ENCODE measurements at regions not wholly inside any gene's neighbourhood (a gene's known extent, or its start where the extent isn't known, plus 50 kb on each side); places are given as distances from the start of the nearest gene placed in this dataset.
A peak's percentile ranks its signal among the peaks of the same experiment; 100 is the strongest.

- peak; percentile 95 for DNase-seq
- no peaks in the 10 kb centered on the region for H3K27me3 ChIP-seq (ENCODE audit: control insufficient read depth, insufficient read depth, low read length)
- no CpG with 5 or more reads among the region's 6 CpGs for WGBS (ENCODE audit: insufficient coverage)
- H3K27ac ChIP-seq (ENCODE audit: low read length) = peak overlapping the region; percentile 87
- H3K9me3 ChIP-seq (replicated peaks; ENCODE audit: control insufficient read depth, low read depth, low read length) = no peaks in the 10 kb centered on the region
- H3K36me3 ChIP-seq (ENCODE audit: control insufficient read depth, insufficient read depth, low read length) = no peaks in the 10 kb centered on the region
- no peak overlapping the region for H3K4me3 ChIP-seq (ENCODE audit: low read length)
- H3K4me1 ChIP-seq (ENCODE audit: control insufficient read depth, insufficient read depth, low read length) = peaks cover 7% of the 10 kb centered on the region
Measured at GRCh38 chr12:25424211-25424731, 128.8 kb downstream of the LMNTD1 start.

GRCh38 chr12:25423355-25424050, 129.6 kb downstream of the LMNTD1 start:
- peak overlapping the region; percentile 87 for H3K27ac ChIP-seq (ENCODE audit: low read length)
- WGBS (ENCODE audit: insufficient coverage) = 31% methylated on average over 3 of the region's 11 CpGs

GRCh38 chr12:25422241-25422640, 130.8 kb downstream of the LMNTD1 start:
- Histone ChIP-seq H3K9me3 (replicated peaks; ENCODE audit: control insufficient read depth, low read depth, low read length) (no peaks in the 10 kb centered on the region), H3K36me3 (ENCODE audit: control insufficient read depth, insufficient read depth, low read length) (no peaks in the 10 kb centered on the region), H3K4me3 (ENCODE audit: low read length) (no peak overlapping the region), H3K4me1 (ENCODE audit: control insufficient read depth, insufficient read depth, low read length) (peaks cover 7% of the 10 kb centered on the region), H3K27me3 (ENCODE audit: control insufficient read depth, insufficient read depth, low read length) (no peaks in the 10 kb centered on the region), H3K27ac (ENCODE audit: low read length) (no peak overlapping the region)
- no peak for DNase-seq
- WGBS (ENCODE audit: insufficient coverage) = no CpG with 5 or more reads among the region's 1 CpG

More at GRCh38 chr12:25423355-25424050, 129.6 kb downstream of the LMNTD1 start:
- H3K9me3 ChIP-seq (replicated peaks; ENCODE audit: control insufficient read depth, low read depth, low read length) = no peaks in the 10 kb centered on the region
- H3K36me3 ChIP-seq (ENCODE audit: control insufficient read depth, insufficient read depth, low read length) = no peaks in the 10 kb centered on the region
- H3K27me3 ChIP-seq (ENCODE audit: control insufficient read depth, insufficient read depth, low read length) = no peaks in the 10 kb centered on the region
- peak; percentile 74 for DNase-seq
- H3K4me3 ChIP-seq (ENCODE audit: low read length) = no peak overlapping the region
- H3K4me1 ChIP-seq (ENCODE audit: control insufficient read depth, insufficient read depth, low read length) = peaks cover 7% of the 10 kb centered on the region

GRCh38 chr12:25421651-25422167, 131.4 kb downstream of the LMNTD1 start:
- no CpG with 5 or more reads among the region's 2 CpGs for WGBS (ENCODE audit: insufficient coverage)
- Histone ChIP-seq H3K27me3 (ENCODE audit: control insufficient read depth, insufficient read depth, low read length) (no peaks in the 10 kb centered on the region), H3K4me3 (ENCODE audit: low read length) (no peak overlapping the region), H3K4me1 (ENCODE audit: control insufficient read depth, insufficient read depth, low read length) (peaks cover 7% of the 10 kb centered on the region), H3K27ac (ENCODE audit: low read length) (no peak overlapping the region), H3K36me3 (ENCODE audit: control insufficient read depth, insufficient read depth, low read length) (no peaks in the 10 kb centered on the region), H3K9me3 (replicated peaks; ENCODE audit: control insufficient read depth, low read depth, low read length) (no peaks in the 10 kb centered on the region)
- DNase-seq = no peak

- whole genome bisulfite sequencing (ENCODE audit: insufficient coverage) = no CpG with 5 or more reads among the region's 4 CpGs
- DNase-seq = no peak
Measured at GRCh38 chr12:25420116-25420515, 133.0 kb downstream of the LMNTD1 start.

GRCh38 chr12:25419595-25419994, 133.5 kb downstream of the LMNTD1 start:
- DNase-seq = no peak
- no peak overlapping the region for H3K4me3 ChIP-seq (ENCODE audit: low read length)
- H3K36me3 ChIP-seq (ENCODE audit: control insufficient read depth, insufficient read depth, low read length) = no peaks in the 10 kb centered on the region
- no peaks in the 10 kb centered on the region for H3K9me3 ChIP-seq (replicated peaks; ENCODE audit: control insufficient read depth, low read depth, low read length)
- H3K27ac ChIP-seq (ENCODE audit: low read length) = no peak overlapping the region
- no CpG with 5 or more reads among the region's 2 CpGs for WGBS (ENCODE audit: insufficient coverage)
- H3K27me3 ChIP-seq (ENCODE audit: control insufficient read depth, insufficient read depth, low read length) = no peaks in the 10 kb centered on the region
- peaks cover 6% of the 10 kb centered on the region for H3K4me1 ChIP-seq (ENCODE audit: control insufficient read depth, insufficient read depth, low read length)

More at GRCh38 chr12:25420116-25420515, 133.0 kb downstream of the LMNTD1 start:
- Histone ChIP-seq H3K4me3 (ENCODE audit: low read length) (no peak overlapping the region), H3K9me3 (replicated peaks; ENCODE audit: control insufficient read depth, low read depth, low read length) (no peaks in the 10 kb centered on the region), H3K36me3 (ENCODE audit: control insufficient read depth, insufficient read depth, low read length) (no peaks in the 10 kb centered on the region), H3K27ac (ENCODE audit: low read length) (no peak overlapping the region), H3K27me3 (ENCODE audit: control insufficient read depth, insufficient read depth, low read length) (no peaks in the 10 kb centered on the region), H3K4me1 (ENCODE audit: control insufficient read depth, insufficient read depth, low read length) (peaks cover 7% of the 10 kb centered on the region)

- H3K36me3 ChIP-seq (ENCODE audit: control insufficient read depth, insufficient read depth, low read length) = no peaks in the 10 kb centered on the region
- H3K27ac ChIP-seq (ENCODE audit: low read length) = no peak overlapping the region
- H3K4me3 ChIP-seq (ENCODE audit: low read length) = no peak overlapping the region
- H3K4me1 ChIP-seq (ENCODE audit: control insufficient read depth, insufficient read depth, low read length) = no peaks in the 10 kb centered on the region
- H3K9me3 ChIP-seq (replicated peaks; ENCODE audit: control insufficient read depth, low read depth, low read length) = no peaks in the 10 kb centered on the region
- DNase-seq = no peak
- no peaks in the 10 kb centered on the region for H3K27me3 ChIP-seq (ENCODE audit: control insufficient read depth, insufficient read depth, low read length)
- no CpG with 5 or more reads among the region's 3 CpGs for WGBS (ENCODE audit: insufficient coverage)
Measured at GRCh38 chr12:25417071-25417470, 136.0 kb downstream of the LMNTD1 start.

GRCh38 chr12:25416516-25416915, 136.6 kb downstream of the LMNTD1 start:
- Histone ChIP-seq H3K4me1 (ENCODE audit: control insufficient read depth, insufficient read depth, low read length) (no peaks in the 10 kb centered on the region), H3K36me3 (ENCODE audit: control insufficient read depth, insufficient read depth, low read length) (no peaks in the 10 kb centered on the region), H3K4me3 (ENCODE audit: low read length) (no peak overlapping the region), H3K9me3 (replicated peaks; ENCODE audit: control insufficient read depth, low read depth, low read length) (no peaks in the 10 kb centered on the region), H3K27me3 (ENCODE audit: control insufficient read depth, insufficient read depth, low read length) (no peaks in the 10 kb centered on the region), H3K27ac (ENCODE audit: low read length) (no peak overlapping the region)
- WGBS (ENCODE audit: insufficient coverage) = 67% methylated on average over 2 of the region's 4 CpGs
- no peak for DNase-seq

GRCh38 chr12:25415004-25415403, 138.1 kb downstream of the LMNTD1 start:
- Histone ChIP-seq H3K4me1 (ENCODE audit: control insufficient read depth, insufficient read depth, low read length) (no peaks in the 10 kb centered on the region), H3K9me3 (replicated peaks; ENCODE audit: control insufficient read depth, low read depth, low read length) (no peaks in the 10 kb centered on the region), H3K27ac (ENCODE audit: low read length) (no peak overlapping the region), H3K36me3 (ENCODE audit: control insufficient read depth, insufficient read depth, low read length) (no peaks in the 10 kb centered on the region), H3K27me3 (ENCODE audit: control insufficient read depth, insufficient read depth, low read length) (no peaks in the 10 kb centered on the region), H3K4me3 (ENCODE audit: low read length) (no peak overlapping the region)
- no peak for DNase-seq
- WGBS (ENCODE audit: insufficient coverage) = 71% methylated on average over 2 of the region's 5 CpGs

GRCh38 chr12:25412735-25413134, 140.3 kb downstream of the LMNTD1 start:
- Histone ChIP-seq H3K27ac (ENCODE audit: low read length) (no peak overlapping the region), H3K36me3 (ENCODE audit: control insufficient read depth, insufficient read depth, low read length) (no peaks in the 10 kb centered on the region), H3K27me3 (ENCODE audit: control insufficient read depth, insufficient read depth, low read length) (no peaks in the 10 kb centered on the region), H3K9me3 (replicated peaks; ENCODE audit: control insufficient read depth, low read depth, low read length) (no peaks in the 10 kb centered on the region), H3K4me3 (ENCODE audit: low read length) (no peak overlapping the region), H3K4me1 (ENCODE audit: control insufficient read depth, insufficient read depth, low read length) (no peaks in the 10 kb centered on the region)
- 100% methylated on average over 1 of the region's 3 CpGs for WGBS (ENCODE audit: insufficient coverage)
- DNase-seq = no peak
